WERI-Rb-1 (cell line): ENCODE measurements at regions not wholly inside any gene's neighbourhood (a gene's known extent, or its start where the extent isn't known, plus 50 kb on each side); places are given as distances from the start of the nearest gene placed in this dataset.

Experiments
- DNase-seq: peaks from one replicate; pipeline ENCODE4 v3.0.0-alpha.2; 2020
- H3K27ac ChIP-seq: fragments of 250-450 bp; sonication (Bioruptor Pico); 2 replicates; pipeline ENCODE4 v1.5.1; 2020; ENCODE audit warnings: mild to moderate bottlenecking, moderate library complexity
- H3K27me3 ChIP-seq: fragments of 250-450 bp; sonication (Bioruptor Pico); 2 replicates; pipeline ENCODE4 v1.5.1; 2021; ENCODE audit warnings: mild to moderate bottlenecking, low read depth, moderate library complexity; ENCODE audit not compliant: insufficient read depth, severe bottlenecking
- H3K36me3 ChIP-seq: fragments of 250-450 bp; sonication (Bioruptor Pico); 2 replicates; pipeline ENCODE4 v1.5.1; 2020; ENCODE audit warnings: mild to moderate bottlenecking, moderate library complexity
- H3K4me3 ChIP-seq: 2 replicates; pipeline ENCODE4 v1.5.1; 2011; ENCODE audit warnings: low read depth, mild to moderate bottlenecking, control low read depth, low read length
- H3K9me3 ChIP-seq: fragments of 250-450 bp; sonication (Bioruptor Pico); 2 replicates; pipeline ENCODE4 v1.5.1; 2021; ENCODE audit warnings: mild to moderate bottlenecking, moderate library complexity; ENCODE audit not compliant: severe bottlenecking
- CTCF ChIP-seq: IDR thresholded peaks from 2 replicates; pipeline ENCODE4 v1.5.1; 2011; ENCODE audit warnings: low read depth, mild to moderate bottlenecking, control low read depth, inconsistent platforms, low read length

GRCh38 chr14:94994245-94994644 lies 163.1 kb downstream of the DICER1 start:
- no peak for DNase-seq
- H3K27ac ChIP-seq: no peak overlapping the region
- H3K9me3 ChIP-seq: no peaks in the 10 kb centered on the region
- no peak overlapping the region for H3K4me3 ChIP-seq
- H3K27me3 ChIP-seq: no peaks in the 10 kb centered on the region
- TF ChIP-seq CTCF: no peak
- H3K36me3 ChIP-seq: no peaks in the 10 kb centered on the region

GRCh38 chr14:94992046-94992445 lies 165.3 kb downstream of the DICER1 start:
- Histone ChIP-seq H3K4me3 (no peak overlapping the region), H3K36me3 (no peaks in the 10 kb centered on the region), H3K9me3 (peaks cover 4% of the 10 kb centered on the region), H3K27me3 (no peaks in the 10 kb centered on the region), H3K27ac (no peak overlapping the region)
- TF ChIP-seq CTCF: no peak
- no peak for DNase-seq

- TF ChIP-seq CTCF: no peak
- Histone ChIP-seq H3K36me3 (no peaks in the 10 kb centered on the region), H3K4me3 (no peak overlapping the region), H3K27ac (no peak overlapping the region), H3K27me3 (no peaks in the 10 kb centered on the region), H3K9me3 (peaks cover 4% of the 10 kb centered on the region)
- no peak for DNase-seq
Observed at GRCh38 chr14:94989946-94990345, 167.4 kb downstream of the DICER1 start.

GRCh38 chr14:94989417-94989816 lies 167.9 kb downstream of the DICER1 start:
- Histone ChIP-seq H3K4me3 (no peak overlapping the region), H3K27me3 (no peaks in the 10 kb centered on the region), H3K36me3 (no peaks in the 10 kb centered on the region), H3K27ac (no peak overlapping the region), H3K9me3 (peaks cover 4% of the 10 kb centered on the region)
- DNase-seq: no peak
- TF ChIP-seq CTCF: no peak

- no peak for TF ChIP-seq CTCF
- DNase-seq: no peak
- H3K4me3 ChIP-seq: no peak overlapping the region
- no peaks in the 10 kb centered on the region for H3K27me3 ChIP-seq
- H3K36me3 ChIP-seq: no peaks in the 10 kb centered on the region
- H3K27ac ChIP-seq: no peak overlapping the region
- peaks cover 4% of the 10 kb centered on the region for H3K9me3 ChIP-seq
Observed at GRCh38 chr14:94987409-94987808, 169.9 kb downstream of the DICER1 start.

GRCh38 chr14:94979891-94980290 lies 177.4 kb downstream of the DICER1 start:
- TF ChIP-seq CTCF: no peak
- no peak overlapping the region for H3K27ac ChIP-seq
- no peak overlapping the region for H3K4me3 ChIP-seq
- DNase-seq: no peak
- no peaks in the 10 kb centered on the region for H3K9me3 ChIP-seq
- no peaks in the 10 kb centered on the region for H3K27me3 ChIP-seq
- no peaks in the 10 kb centered on the region for H3K36me3 ChIP-seq
